ENCODE measurements at regions not wholly inside any gene's neighbourhood (a gene's known extent, or its start where the extent isn't known, plus 50 kb on each side); places are given as distances from the start of the nearest gene placed in this dataset.

- Histone ChIP-seq H3K4me3 (no peak overlapping the region), H3K4me1 (no peaks in the 10 kb centered on the region), H3K36me3 (no peaks in the 10 kb centered on the region), H3K9me3 (no peaks in the 10 kb centered on the region), H3K27me3 (no peaks in the 10 kb centered on the region), H3K27ac (no peak overlapping the region)
- in situ Hi-C loops (cut with MboI; ENCODE audit: low sequenced_read_pairs in 4 of 4) (no loop called here), intact Hi-C loops (cut with DNase I; ENCODE audit: low total_unique reads) (no loop called here)
- no peak for TF ChIP-seq CTCF (IDR thresholded peaks at IDR 0.05 in 4 of 5, conservative IDR thresholded peaks at IDR 0.05 in 1 of 5)
- no peak for ATAC-seq
- no peak for DNase-seq
Measured at GRCh38 chr11:116118138-116118470, 613.9 kb upstream of the CADM1 start.

- ATAC-seq: no peak
- intact Hi-C loops (cut with DNase I; ENCODE audit: low total_unique reads): no loop called here
Measured at GRCh38 chr11:116117331-116118137, 613.3 kb upstream of the CADM1 start.

GRCh38 chr11:116115801-116116200 lies 611.6 kb upstream of the CADM1 start:
- H3K36me3 ChIP-seq: no peaks in the 10 kb centered on the region

More at GRCh38 chr11:116117331-116118137, 613.3 kb upstream of the CADM1 start:
- H3K4me3 ChIP-seq: no peak overlapping the region
- TF ChIP-seq CTCF (IDR thresholded peaks at IDR 0.05 in 4 of 5, conservative IDR thresholded peaks at IDR 0.05 in 1 of 5): no peak
- no peak for TF ChIP-seq POLR2A (IDR thresholded peaks at IDR 0.05)
- in situ Hi-C loops (cut with MboI; ENCODE audit: low sequenced_read_pairs in 4 of 4): no loop called here
- H3K36me3 ChIP-seq: no peaks in the 10 kb centered on the region
- no peaks in the 10 kb centered on the region for H3K9me3 ChIP-seq
- H3K27me3 ChIP-seq: no peaks in the 10 kb centered on the region
- no peaks in the 10 kb centered on the region for H3K4me1 ChIP-seq
- no peak overlapping the region for H3K27ac ChIP-seq
- DNase-seq: no peak

GRCh38 chr11:116114198-116114651 lies 610.0 kb upstream of the CADM1 start:
- intact Hi-C loops (cut with DNase I; ENCODE audit: low total_unique reads) (no loop called here), in situ Hi-C loops (cut with MboI; ENCODE audit: low sequenced_read_pairs in 4 of 4) (no loop called here)
- no peak overlapping the region for H3K4me3 ChIP-seq
- no peak for ATAC-seq
- H3K27ac ChIP-seq: no peak overlapping the region
- H3K27me3 ChIP-seq: no peaks in the 10 kb centered on the region
- peaks cover 0 to 12% of the 10 kb centered on the region in 2 donors for H3K4me1 ChIP-seq
- TF ChIP-seq POLR2A (IDR thresholded peaks at IDR 0.05) (no peak), CTCF (IDR thresholded peaks at IDR 0.05 in 4 of 5, conservative IDR thresholded peaks at IDR 0.05 in 1 of 5) (no peak)
- no peaks in the 10 kb centered on the region for H3K36me3 ChIP-seq
- DNase-seq: no peak
- H3K9me3 ChIP-seq: no peaks in the 10 kb centered on the region

More at GRCh38 chr11:116115801-116116200, 611.6 kb upstream of the CADM1 start:
- TF ChIP-seq CTCF (IDR thresholded peaks at IDR 0.05 in 4 of 5, conservative IDR thresholded peaks at IDR 0.05 in 1 of 5): no peak
- TF ChIP-seq POLR2A (IDR thresholded peaks at IDR 0.05): no peak
- DNase-seq: no peak
- in situ Hi-C loops (cut with MboI; ENCODE audit: low sequenced_read_pairs in 4 of 4) (no loop called here), intact Hi-C loops (cut with DNase I; ENCODE audit: low total_unique reads) (no loop called here)
- Histone ChIP-seq H3K27ac (no peak overlapping the region), H3K27me3 (no peaks in the 10 kb centered on the region), H3K4me1 (no peaks in the 10 kb centered on the region), H3K4me3 (no peak overlapping the region), H3K9me3 (no peaks in the 10 kb centered on the region)
- ATAC-seq: no peak

Data from gastrocnemius medialis (tissue), 4 donors.